Ascending aorta (tissue), 2 donors: ENCODE measurements at regions not wholly inside any gene's neighbourhood (a gene's known extent, or its start where the extent isn't known, plus 50 kb on each side); places are given as distances from the start of the nearest gene placed in this dataset.

Experiments used
- DNase-seq, 2 donors: peaks; one replicate each; pipeline ENCODE4 v3.0.0-alpha.2; 2019; ENCODE audit warnings: low spot score in 2 of 2
- H3K27ac ChIP-seq, 2 donors: fragments of 200-600 bp; sonication (generic); one replicate each; pipeline ENCODE4 v1.5.1; 2016 to 2017; ENCODE audit warnings: mild to moderate bottlenecking in 1 of 2
- H3K27me3 ChIP-seq: fragments of 200-600 bp; sonication (generic); one replicate; pipeline ENCODE4 v1.5.1; 2017
- H3K36me3 ChIP-seq, 2 donors: fragments of 200-600 bp; sonication (generic); one replicate each; pipeline ENCODE4 v1.5.1; 2016
- H3K4me1 ChIP-seq, 2 donors: fragments of 200-600 bp; sonication (generic); one replicate each; pipeline ENCODE4 v1.5.1; 2016 to 2017; ENCODE audit warnings: mild to moderate bottlenecking in 1 of 2
- H3K4me3 ChIP-seq, 2 donors: fragments of 200-600 bp; sonication (generic); one replicate each; pipeline ENCODE4 v1.5.1; 2016 to 2017; ENCODE audit warnings: mild to moderate bottlenecking in 1 of 2
- H3K9me3 ChIP-seq, 2 donors: fragments of 200-600 bp; sonication (generic); one replicate each; pipeline ENCODE4 v1.5.1; 2016
- intact Hi-C: fragments of 100-400 bp; cut with DNase I; formaldehyde crosslinking; loops from one replicate; pipeline ENCODE4 v1.15.1; 2023
- TF ChIP-seq, protein P1 (sequence below), 3 experiments: fragments of 200-600 bp in 2 of 3; fragments of 450-650 bp in 1 of 3; sonication (generic) in 2 of 3; IDR thresholded peaks; one replicate each; pipeline ENCODE4 v1.5.1; 2016 to 2019; ENCODE audit warnings: antibody characterized with exemption in 3 of 3, mild to moderate bottlenecking in 1 of 3, moderate library complexity in 1 of 3

DNA sequence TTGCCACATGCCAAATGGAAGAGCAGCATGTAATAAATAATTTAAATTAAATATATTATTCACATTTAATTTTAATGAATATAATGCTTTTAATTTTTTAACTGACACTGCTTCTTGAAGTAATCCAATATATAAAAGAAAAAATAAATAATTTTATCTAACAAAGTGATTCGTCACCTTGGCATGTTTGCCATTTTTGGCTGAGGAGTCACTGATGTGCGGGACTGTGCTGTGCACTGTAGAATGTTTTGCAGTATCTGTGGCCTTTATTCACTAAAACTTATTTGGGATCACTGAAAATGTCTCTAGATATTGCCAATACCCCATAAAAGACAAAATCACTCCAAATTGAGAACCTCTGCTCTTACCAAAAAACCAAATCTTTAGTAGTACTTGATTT, 807.8 kb downstream of the BRINP3 start:
- Histone ChIP-seq H3K27me3 (no peaks in the 10 kb centered on the region), H3K9me3 (no peaks in the 10 kb centered on the region), H3K36me3 (no peaks in the 10 kb centered on the region), H3K4me3 (no peak overlapping the region), H3K4me1 (no peaks in the 10 kb centered on the region), H3K27ac (no peak overlapping the region)
- DNase-seq: no peak
- TF ChIP-seq, protein P1, sequence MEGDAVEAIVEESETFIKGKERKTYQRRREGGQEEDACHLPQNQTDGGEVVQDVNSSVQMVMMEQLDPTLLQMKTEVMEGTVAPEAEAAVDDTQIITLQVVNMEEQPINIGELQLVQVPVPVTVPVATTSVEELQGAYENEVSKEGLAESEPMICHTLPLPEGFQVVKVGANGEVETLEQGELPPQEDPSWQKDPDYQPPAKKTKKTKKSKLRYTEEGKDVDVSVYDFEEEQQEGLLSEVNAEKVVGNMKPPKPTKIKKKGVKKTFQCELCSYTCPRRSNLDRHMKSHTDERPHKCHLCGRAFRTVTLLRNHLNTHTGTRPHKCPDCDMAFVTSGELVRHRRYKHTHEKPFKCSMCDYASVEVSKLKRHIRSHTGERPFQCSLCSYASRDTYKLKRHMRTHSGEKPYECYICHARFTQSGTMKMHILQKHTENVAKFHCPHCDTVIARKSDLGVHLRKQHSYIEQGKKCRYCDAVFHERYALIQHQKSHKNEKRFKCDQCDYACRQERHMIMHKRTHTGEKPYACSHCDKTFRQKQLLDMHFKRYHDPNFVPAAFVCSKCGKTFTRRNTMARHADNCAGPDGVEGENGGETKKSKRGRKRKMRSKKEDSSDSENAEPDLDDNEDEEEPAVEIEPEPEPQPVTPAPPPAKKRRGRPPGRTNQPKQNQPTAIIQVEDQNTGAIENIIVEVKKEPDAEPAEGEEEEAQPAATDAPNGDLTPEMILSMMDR (IDR thresholded peaks at IDR 0.05): no peak
- intact Hi-C loops: no loop called here

DNA sequence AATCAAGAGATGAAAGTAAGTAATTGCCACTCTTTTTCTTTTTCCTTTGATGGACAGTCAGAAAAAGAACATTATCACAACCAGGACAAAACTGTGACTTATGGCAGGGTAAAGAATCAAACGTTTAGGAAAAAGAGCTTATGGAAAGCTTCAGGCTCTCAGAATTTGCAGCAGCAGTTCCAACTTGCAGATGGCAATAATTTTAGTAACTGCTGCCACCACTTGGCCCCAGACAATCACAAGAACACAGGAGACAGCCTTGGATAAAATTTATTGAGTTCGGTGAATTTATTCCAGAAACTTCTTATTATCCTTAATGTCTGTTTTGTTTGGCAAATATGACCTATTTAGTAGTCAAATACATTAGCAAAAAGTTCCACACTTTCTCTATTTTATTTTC, 804.4 kb downstream of the BRINP3 start:
- intact Hi-C loops: no loop called here
- Histone ChIP-seq H3K36me3 (no peaks in the 10 kb centered on the region), H3K27me3 (no peaks in the 10 kb centered on the region), H3K9me3 (no peaks in the 10 kb centered on the region), H3K4me1 (no peaks in the 10 kb centered on the region), H3K4me3 (no peak overlapping the region), H3K27ac (no peak overlapping the region)
- TF ChIP-seq, protein P1 (IDR thresholded peaks at IDR 0.05): no peak
- no peak for DNase-seq

DNA sequence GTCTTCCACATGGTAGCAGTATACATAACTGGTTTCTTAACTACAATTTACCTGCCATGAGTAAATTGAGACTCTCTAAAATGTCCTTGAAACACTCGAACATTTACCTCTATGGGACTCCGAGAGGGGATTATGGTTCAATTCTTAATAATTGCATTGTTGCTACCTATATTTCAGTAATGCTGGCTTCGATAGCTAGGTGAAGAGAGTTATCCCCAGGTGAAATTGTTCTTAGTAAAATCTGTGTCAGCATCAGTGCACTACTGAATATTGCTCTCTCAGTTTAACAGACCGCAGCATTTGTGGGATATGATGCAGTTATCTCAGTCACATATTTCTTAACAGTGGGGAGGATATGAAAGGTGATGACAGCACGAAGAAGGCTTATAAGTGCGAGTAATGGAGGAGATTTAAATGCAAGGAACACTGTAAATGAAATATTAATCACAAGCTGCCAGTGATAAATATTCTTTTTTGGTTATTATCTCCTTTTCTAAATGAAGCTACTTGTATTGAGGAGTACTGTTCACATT, 801.9 kb downstream of the BRINP3 start:
- no peaks in the 10 kb centered on the region for H3K27me3 ChIP-seq
- H3K36me3 ChIP-seq: no peaks in the 10 kb centered on the region
- intact Hi-C loops: no loop called here
- H3K27ac ChIP-seq: no peak overlapping the region
- H3K9me3 ChIP-seq: no peaks in the 10 kb centered on the region
- TF ChIP-seq, protein P1 (IDR thresholded peaks at IDR 0.05): no peak
- no peak for DNase-seq
- H3K4me3 ChIP-seq: no peak overlapping the region
- H3K4me1 ChIP-seq: no peaks in the 10 kb centered on the region

DNA sequence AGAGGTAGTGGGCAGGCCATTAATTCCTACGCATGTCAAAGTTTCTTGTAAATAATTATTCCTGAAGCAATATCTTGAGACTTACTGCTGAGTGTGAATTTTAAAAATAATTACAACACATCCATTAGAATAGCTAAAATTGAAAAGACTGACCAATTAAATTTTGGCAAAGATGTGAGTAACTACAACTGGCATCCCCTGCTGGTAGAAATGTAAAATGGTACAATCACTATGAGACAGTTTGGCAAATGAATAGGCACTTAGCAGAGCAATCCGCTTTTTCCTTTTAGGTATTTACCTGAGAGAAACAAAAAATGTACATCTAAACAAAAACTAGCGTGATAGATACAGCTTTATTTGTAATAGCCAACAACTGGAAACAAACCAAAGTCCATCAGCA, 798.9 kb downstream of the BRINP3 start:
- TF ChIP-seq, protein P1 (IDR thresholded peaks at IDR 0.05): no peak
- DNase-seq: no peak
- Histone ChIP-seq H3K27me3 (no peaks in the 10 kb centered on the region), H3K27ac (no peak overlapping the region), H3K4me1 (no peaks in the 10 kb centered on the region), H3K4me3 (no peak overlapping the region), H3K36me3 (no peaks in the 10 kb centered on the region), H3K9me3 (no peaks in the 10 kb centered on the region)
- intact Hi-C loops: no loop called here

DNA sequence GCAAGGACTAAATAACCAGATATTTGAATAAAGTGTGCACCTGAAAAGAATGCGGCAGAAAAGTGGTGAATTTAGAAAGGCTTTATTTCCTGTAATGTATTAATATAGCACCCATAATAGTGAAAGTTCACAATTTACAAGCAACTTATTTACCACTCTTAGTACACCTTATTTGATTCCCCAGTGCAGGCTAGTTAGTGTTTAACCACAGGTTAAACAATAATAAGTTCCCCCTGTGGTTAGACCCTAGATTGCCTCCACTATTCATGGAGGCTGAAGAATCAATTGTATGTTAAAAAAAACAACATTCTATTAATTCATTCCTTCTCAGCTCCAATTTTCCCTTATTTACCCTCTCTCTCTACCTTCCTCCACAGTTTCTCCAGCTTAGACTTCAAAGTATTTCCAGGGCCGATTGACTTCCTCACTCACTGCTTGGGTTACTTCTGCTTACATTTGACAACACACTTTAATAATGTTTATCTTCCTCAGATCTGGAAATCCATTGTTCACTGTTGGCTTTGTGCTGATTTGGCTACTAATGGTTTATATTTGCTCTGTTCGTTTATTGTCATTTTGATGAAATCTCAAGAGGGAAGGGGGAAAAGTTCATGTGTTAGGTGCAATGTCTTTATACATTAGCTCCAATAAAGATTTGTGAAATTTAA, 796.3 kb downstream of the BRINP3 start:
- intact Hi-C loops: no loop called here
- TF ChIP-seq, protein P1 (IDR thresholded peaks at IDR 0.05): no peak
- Histone ChIP-seq H3K4me3 (no peak overlapping the region), H3K9me3 (no peaks in the 10 kb centered on the region), H3K36me3 (no peaks in the 10 kb centered on the region), H3K27ac (no peak overlapping the region), H3K27me3 (no peaks in the 10 kb centered on the region), H3K4me1 (no peaks in the 10 kb centered on the region)
- no peak for DNase-seq
